GM21367 (cell line): ENCODE measurements at regions not wholly inside any gene's neighbourhood (a gene's known extent, or its start where the extent isn't known, plus 50 kb on each side); places are given as distances from the start of the nearest gene placed in this dataset.
"Not testable (repeated sequence)": the region's sequence is repeated elsewhere in the genome, so short reads cannot be mapped to it uniquely, and the experiment has no call there.

Experiments used
- ATAC-seq: cut with Tn5 transposase; IDR thresholded peaks from one replicate; pipeline ENCODE4 v1.9.1; 2021; ENCODE audit not compliant: unreplicated experiment

GRCh38 chr5:38149815-38150195, 108.6 kb upstream of the EGFLAM start:
- no peak for ATAC-seq

DNA sequence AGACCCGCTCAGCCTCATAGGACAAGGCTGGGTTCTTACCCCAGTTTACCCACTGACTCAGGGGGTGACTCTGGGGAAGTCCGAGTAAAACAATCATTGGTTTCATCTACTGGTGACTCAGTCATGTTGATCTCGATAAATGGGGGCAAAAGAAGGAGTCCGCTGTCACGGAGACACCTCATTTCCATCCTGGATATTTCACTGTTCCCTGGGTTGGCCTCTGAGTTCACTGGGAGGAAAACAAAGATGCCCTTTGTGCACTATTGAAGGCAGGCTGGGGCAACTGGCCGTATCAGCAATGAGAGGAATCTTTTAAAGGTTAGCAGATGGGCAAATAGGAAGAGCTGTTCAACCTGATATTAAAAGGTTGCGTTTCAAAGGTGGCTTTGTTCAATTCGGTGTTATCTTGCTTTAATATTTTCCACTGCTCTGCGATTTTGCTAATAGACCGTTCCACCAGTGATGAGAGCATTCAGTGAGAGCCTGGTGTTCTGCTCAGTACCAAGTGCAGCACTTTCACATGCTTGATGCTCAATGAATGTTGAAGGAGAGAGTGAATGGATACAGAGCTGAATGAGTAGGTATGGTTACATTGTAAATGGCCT, 110.2 kb upstream of the EGFLAM start:
- no peak for ATAC-seq

DNA sequence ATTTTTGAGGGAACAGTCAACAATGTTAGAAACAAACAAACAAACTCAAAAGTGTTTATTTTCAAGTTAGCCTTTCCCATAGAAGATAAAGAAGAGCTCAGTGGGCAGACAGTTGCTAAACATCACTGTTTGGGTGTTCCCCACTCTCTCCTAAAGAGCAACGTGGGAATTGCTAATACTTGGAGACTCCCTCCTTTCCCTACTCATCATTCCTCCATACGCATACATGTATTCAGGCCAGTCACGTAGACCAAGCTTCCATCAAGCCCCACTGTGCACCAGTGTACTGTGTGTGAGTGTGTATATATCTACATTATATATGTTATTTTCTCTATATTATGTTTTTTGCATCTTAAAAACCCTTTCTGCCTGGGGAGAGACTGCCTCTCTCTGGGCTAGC, 115.0 kb upstream of the EGFLAM start:
- no peak for ATAC-seq

GRCh38 chr5:38141665-38142064, 116.7 kb upstream of the EGFLAM start:
- no peak for ATAC-seq

- ATAC-seq, result no peak
These were observed 119.8 kb upstream of the EGFLAM start for GRCh38 chr5:38138574-38138973.

- no peak for ATAC-seq
These were observed 122.8 kb upstream of the EGFLAM start for GRCh38 chr5:38135486-38136039.

DNA sequence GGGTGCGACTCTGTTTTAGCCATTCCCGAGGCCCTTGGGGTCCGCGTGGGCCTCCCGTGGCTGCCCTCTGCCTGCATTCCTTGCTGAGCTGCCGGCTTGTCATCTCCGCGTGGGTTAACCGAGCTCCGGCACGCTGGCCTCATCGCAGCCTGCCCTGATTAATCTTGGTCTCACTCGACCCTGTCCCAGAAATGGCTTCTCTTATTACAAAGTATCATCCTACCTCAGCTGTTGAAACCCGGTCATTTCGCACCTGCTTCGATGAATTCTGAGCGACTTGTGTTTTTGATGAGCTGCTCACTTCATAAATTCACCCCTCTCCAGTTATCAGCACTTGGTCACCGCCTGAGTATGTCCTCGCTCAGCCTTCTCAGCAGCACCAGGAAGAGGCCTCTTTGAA, 123.5 kb upstream of the EGFLAM start:
- no peak for ATAC-seq

DNA sequence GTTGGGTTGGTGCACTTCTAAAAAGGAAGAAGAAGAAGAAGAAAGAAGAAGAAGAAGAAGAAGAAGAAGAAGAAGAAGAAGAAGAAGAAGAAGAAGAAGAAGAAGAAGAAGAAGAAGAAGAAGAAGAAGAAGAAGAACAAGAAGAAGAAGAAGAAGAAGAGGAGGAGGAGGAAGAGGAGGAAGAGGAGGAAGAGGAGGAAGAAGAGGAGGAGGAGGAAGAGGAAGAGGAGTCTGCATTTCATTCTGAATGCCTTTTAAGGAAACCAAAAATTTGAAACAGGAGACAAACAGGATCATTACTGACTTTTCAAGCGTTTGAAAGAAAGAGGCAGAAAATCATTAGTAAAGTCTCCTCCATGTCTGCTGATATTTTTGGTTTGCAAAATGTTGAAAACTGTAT, 124.1 kb upstream of the EGFLAM start:
- ATAC-seq, result not testable (repeated sequence)

GRCh38 chr5:38131686-38132085, 126.7 kb upstream of the EGFLAM start:
- no peak for ATAC-seq

DNA sequence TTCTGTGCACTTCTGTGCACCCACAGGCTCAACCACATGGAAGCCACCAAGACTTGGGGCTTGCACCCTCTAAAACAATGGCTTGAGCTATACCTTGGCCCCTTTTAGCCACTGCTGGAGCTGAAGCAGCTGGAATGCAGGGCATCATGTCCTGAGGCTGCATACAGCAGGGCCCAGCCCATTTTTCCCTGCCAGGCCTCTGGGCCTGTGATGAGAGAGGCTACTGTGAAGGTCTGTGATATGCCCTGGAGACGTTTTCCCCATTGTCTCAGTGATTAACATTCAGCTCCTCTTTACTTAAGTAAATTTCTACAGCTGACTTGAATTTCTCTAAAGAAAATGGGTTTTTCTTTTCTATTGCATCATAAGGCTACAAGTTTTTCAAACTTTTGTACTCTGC, 134.0 kb upstream of the EGFLAM start:
- no peak for ATAC-seq

DNA sequence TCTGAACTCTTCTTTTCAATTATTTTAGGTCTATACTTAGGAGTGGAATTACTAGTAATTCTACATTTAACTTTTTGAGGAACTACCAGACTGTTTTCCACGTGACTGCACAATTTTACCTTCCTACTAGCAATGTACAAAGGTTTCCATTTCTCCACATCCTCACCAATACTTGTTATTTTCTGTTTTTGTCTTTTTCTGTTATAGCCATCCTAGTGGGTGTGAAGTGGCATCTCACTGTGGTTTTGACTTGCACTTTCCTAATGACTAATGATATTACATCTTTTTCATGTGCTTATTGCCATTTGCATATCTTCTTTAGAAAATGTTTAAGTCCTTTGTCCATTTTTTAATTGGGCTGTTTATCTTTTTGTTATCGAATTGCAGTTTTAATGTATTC, 136.9 kb upstream of the EGFLAM start:
- ATAC-seq, result no peak

- ATAC-seq, result no peak
These were observed 138.5 kb upstream of the EGFLAM start for GRCh38 chr5:38119836-38120235.

DNA sequence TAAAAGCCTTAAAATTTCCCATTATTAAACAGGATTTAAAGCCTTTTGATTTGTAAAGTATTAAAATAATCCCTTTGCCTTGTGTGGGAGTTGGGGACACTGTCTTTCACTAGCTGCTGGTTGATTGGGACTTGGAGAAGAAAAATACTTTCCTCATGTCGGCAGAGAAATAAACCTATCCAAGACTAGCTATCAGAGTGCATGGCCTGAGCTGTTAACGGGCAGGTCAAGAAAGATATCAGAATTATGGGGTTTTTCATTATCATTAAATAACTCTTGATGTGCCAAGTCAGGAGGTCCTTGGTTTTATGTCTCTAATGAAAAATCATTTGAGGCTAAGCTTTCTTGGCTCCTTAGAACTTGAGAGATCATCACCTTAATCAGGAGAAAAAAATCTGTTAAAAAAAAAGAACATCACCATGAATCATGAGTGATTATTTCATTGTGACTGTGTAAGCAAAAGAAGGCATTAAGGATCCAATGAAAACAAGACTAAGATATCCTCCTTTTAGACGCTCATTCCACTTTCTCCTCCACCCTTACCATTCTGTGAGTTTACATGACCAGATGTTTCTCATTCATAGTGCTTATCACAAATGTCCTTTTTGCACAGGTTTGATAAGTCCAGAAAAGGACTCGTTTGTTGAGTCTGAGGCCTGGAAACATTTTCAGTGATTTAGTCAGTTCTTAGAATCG, 140.4 kb upstream of the EGFLAM start:
- ATAC-seq, result no peak

DNA sequence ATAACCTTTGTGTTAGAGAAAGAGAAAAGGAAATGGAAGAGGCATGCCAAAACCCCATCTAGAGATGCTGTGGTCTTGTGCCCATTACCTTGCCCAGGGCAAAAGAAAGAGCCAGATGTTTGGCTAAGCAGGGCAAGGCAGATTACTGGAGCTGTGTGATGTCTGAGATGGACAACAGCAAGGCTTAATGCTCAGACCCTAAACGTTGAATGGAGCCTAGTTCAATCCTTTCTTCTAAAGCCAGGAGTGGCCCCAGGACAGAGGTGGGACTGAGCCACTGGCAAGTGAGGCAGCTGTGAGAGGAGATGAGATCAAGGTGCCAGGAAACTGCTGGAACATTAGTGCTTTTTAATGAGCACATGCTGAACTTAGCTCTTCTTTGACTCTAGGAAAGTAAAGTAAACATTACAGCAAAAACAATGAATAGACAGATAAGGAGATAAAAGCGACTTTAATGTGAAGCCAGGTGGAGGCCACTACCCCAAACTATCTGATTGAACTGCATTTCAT, 143.0 kb upstream of the EGFLAM start:
- ATAC-seq, result no peak

GRCh38 chr5:38113880-38114279, 144.5 kb upstream of the EGFLAM start:
- ATAC-seq, result no peak

GRCh38 chr5:38113456-38113855, 144.9 kb upstream of the EGFLAM start:
- no peak for ATAC-seq

GRCh38 chr5:38112938-38113337, 145.4 kb upstream of the EGFLAM start:
- no peak for ATAC-seq

DNA sequence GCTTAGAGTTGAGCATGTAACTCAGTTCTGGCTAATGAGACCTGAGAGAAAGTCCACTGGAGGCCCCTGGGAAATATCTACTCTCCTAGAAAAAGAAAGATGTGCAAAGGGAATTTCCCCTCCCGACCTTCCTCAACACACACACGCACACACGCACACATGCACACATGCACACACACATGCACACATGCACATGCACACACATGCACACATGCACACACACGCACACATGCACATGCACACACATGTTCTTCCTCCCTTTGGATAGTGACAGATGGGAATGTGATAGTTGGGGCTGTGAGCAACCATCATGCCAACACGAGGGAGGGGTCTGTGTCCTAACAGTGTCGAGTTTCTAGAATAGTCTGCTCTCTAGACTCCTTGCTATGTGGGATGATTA, 148.2 kb upstream of the EGFLAM start:
- no peak for ATAC-seq

DNA sequence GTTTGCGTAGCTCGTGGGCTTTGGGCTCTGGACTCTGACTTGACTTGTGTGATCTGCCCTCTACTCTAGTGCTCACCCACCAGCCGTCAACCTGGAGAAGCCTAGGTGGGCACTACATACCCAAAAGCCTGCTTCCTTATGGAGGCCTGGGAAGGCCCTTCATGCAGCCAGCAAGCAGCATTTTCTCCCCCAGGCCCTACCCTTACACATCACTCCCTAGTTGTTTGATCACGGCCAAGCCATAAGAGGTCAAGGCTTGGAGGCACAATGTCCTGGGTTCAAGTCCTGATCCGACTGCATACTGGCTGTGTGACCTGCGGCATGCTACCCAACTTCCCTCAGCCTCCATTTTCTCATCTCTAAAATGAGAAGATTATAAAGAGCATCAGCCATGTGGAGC, 151.3 kb upstream of the EGFLAM start:
- no peak for ATAC-seq

- ATAC-seq, result no peak
These were observed 152.6 kb upstream of the EGFLAM start for GRCh38 chr5:38105801-38106200.

- ATAC-seq, result no peak
These were observed 153.2 kb upstream of the EGFLAM start for GRCh38 chr5:38105231-38105570.

DNA sequence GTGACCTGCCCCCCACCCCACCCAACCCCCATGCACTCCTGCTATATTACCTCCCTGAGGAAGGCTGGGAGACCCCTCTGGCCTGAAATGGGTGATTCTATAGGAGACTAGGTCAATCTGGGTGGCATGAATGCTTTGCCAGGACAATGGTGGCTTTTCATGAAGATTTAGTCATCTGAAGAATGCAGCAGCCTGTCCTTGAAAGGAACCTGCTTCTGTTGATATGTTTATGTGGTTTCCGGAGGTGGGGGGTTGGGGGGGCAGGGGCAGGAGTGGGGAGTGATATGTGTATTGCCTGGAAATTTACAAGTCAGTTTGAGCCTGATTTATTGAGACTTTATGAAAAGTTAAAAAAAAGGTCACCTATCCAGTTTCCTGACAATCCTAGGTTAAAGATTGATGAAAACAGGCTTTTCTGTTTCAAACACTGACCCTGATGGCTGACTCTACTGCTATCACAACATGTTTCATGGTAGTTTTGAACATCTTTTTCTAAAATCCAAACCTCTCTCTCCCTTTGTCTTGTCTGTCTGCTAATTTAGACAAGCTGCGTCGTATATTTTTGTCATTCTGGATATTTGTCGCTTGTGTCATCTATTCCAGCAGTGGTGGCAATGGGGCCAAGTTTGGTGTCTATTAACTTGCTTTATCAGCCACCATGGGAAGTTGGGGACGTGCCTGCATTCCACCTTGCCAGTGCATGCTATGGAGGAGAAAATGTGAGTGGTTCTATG, 153.7 kb upstream of the EGFLAM start:
- ATAC-seq, result no peak
